Smooth muscle cell (in vitro differentiated cells): ENCODE measurements at regions not wholly inside any gene's neighbourhood (a gene's known extent, or its start where the extent isn't known, plus 50 kb on each side); places are given as distances from the start of the nearest gene placed in this dataset.

ENCODE experiments used
- DNase-seq: peaks from one replicate; lab custom pipeline; 2025; ENCODE audit not compliant: unreplicated experiment; lab: John Stamatoyannopoulos, UW
- H2AFZ ChIP-seq: fragments of 200-600 bp; sonication (generic); 2 replicates; pipeline ENCODE4 v1.6.0; 2016; ENCODE audit warnings: antibody characterized with exemption, low read depth, mild to moderate bottlenecking
- H3F3A ChIP-seq: fragments of 200-600 bp; sonication (generic); 2 replicates; pipeline ENCODE4 v1.6.0; 2017; ENCODE audit warnings: antibody characterized with exemption, low read depth
- H3K27ac ChIP-seq: fragments of 200-600 bp; sonication (generic); 2 replicates; pipeline ENCODE4 v1.5.1; 2016; ENCODE audit warnings: low read depth, mild to moderate bottlenecking
- H3K27me3 ChIP-seq: fragments of 200-600 bp; sonication (generic); 2 replicates; pipeline ENCODE4 v1.6.1; 2016; ENCODE audit warnings: low read depth, mild to moderate bottlenecking
- H3K36me3 ChIP-seq: fragments of 200-600 bp; sonication (generic); 2 replicates; pipeline ENCODE4 v1.5.1; 2016; ENCODE audit warnings: low read depth
- H3K4me1 ChIP-seq: fragments of 200-600 bp; sonication (generic); 2 replicates; pipeline ENCODE4 v1.5.1; 2016; ENCODE audit warnings: low read depth
- H3K4me2 ChIP-seq: fragments of 200-600 bp; sonication (generic); 2 replicates; pipeline ENCODE4 v1.6.0; 2016; ENCODE audit warnings: mild to moderate bottlenecking
- H3K4me3 ChIP-seq: fragments of 200-600 bp; sonication (generic); 2 replicates; pipeline ENCODE4 v1.5.1; 2016; ENCODE audit warnings: mild to moderate bottlenecking
- H3K79me2 ChIP-seq: fragments of 200-600 bp; sonication (generic); 2 replicates; pipeline ENCODE4 v1.6.0; 2016; ENCODE audit warnings: low read depth, mild to moderate bottlenecking
- H3K9ac ChIP-seq: fragments of 200-600 bp; sonication (generic); 2 replicates; pipeline ENCODE4 v1.6.0; 2016; ENCODE audit warnings: low read depth
- H3K9me3 ChIP-seq: fragments of 200-600 bp; sonication (generic); replicated peaks from 2 replicates; pipeline ENCODE4 v1.5.1; 2016; ENCODE audit warnings: low read depth
- H4K20me1 ChIP-seq: fragments of 200-600 bp; sonication (generic); 2 replicates; pipeline ENCODE4 v1.6.0; 2016; ENCODE audit warnings: low read depth
- WGBS: methylation state at CpG from one replicate; pipeline ENCODE4 v1.1.7; 2016; ENCODE audit warnings: low lambda C conversion rate; 5-methylcytosine and 5-hydroxymethylcytosine counted together
- TF ChIP-seq, protein P1 (sequence below): fragments of 200-600 bp; sonication (generic); IDR thresholded peaks from 2 replicates; pipeline ENCODE4 v1.5.1; 2017; ENCODE audit warnings: borderline replicate concordance, mild to moderate bottlenecking, antibody characterized with exemption; ENCODE audit not compliant: insufficient read depth, poor library complexity, severe bottlenecking

- Histone ChIP-seq H3K4me1 (peaks cover 5% of the 10 kb centered on the region), H3K27ac (no peak overlapping the region), H3K36me3 (no peaks in the 10 kb centered on the region), H3K9me3 (no peaks in the 10 kb centered on the region), H2AFZ (no peak overlapping the region), H3K27me3 (no peaks in the 10 kb centered on the region), H3F3A (peaks cover 3% of the 10 kb centered on the region), H3K4me3 (no peak overlapping the region), H3K79me2 (no peaks in the 10 kb centered on the region), H4K20me1 (no peaks in the 10 kb centered on the region), H3K9ac (no peak overlapping the region), H3K4me2 (no peak overlapping the region)
- 95% methylated on average over 2 of the region's 2 CpGs for WGBS
- no peak for DNase-seq
- TF ChIP-seq, protein P1, sequence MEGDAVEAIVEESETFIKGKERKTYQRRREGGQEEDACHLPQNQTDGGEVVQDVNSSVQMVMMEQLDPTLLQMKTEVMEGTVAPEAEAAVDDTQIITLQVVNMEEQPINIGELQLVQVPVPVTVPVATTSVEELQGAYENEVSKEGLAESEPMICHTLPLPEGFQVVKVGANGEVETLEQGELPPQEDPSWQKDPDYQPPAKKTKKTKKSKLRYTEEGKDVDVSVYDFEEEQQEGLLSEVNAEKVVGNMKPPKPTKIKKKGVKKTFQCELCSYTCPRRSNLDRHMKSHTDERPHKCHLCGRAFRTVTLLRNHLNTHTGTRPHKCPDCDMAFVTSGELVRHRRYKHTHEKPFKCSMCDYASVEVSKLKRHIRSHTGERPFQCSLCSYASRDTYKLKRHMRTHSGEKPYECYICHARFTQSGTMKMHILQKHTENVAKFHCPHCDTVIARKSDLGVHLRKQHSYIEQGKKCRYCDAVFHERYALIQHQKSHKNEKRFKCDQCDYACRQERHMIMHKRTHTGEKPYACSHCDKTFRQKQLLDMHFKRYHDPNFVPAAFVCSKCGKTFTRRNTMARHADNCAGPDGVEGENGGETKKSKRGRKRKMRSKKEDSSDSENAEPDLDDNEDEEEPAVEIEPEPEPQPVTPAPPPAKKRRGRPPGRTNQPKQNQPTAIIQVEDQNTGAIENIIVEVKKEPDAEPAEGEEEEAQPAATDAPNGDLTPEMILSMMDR: no peak
These were observed 477.3 kb upstream of the FLRT2 start for GRCh38 chr14:85052646-85053045.

DNA sequence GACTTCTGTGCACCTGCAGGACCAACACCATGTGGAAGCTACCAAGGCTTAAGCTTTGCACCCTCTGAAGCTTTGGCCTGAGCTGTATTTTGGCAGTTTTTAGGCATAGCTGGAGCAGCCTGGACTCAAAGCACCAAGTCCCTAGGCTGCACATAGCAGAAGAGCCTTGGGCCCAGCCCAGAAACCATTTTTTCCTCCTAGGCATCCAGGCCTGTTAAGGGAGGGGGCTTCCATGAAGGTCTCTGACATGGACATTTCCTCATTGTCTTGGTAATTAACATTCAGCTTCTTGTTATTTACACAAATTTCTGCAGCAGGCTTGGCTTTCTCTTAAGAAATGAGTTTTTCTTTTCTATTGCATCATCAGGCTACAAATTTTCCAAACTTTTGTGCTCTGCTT, 475.8 kb upstream of the FLRT2 start:
- Histone ChIP-seq H4K20me1 (no peaks in the 10 kb centered on the region), H3K36me3 (no peaks in the 10 kb centered on the region), H3K4me2 (no peak overlapping the region), H3K4me1 (peaks cover 5% of the 10 kb centered on the region), H3K79me2 (no peaks in the 10 kb centered on the region), H3K9ac (no peak overlapping the region), H3F3A (peaks cover 3% of the 10 kb centered on the region), H3K27me3 (no peaks in the 10 kb centered on the region), H2AFZ (no peak overlapping the region), H3K9me3 (no peaks in the 10 kb centered on the region), H3K4me3 (no peak overlapping the region), H3K27ac (no peak overlapping the region)
- TF ChIP-seq, protein P1: no peak
- DNase-seq: no peak

GRCh38 chr14:85056267-85056666, 473.7 kb upstream of the FLRT2 start:
- WGBS: 93% methylated on average over 1 of the region's 1 CpG
- Histone ChIP-seq H2AFZ (no peak overlapping the region), H3K4me1 (no peaks in the 10 kb centered on the region), H3K27ac (no peak overlapping the region), H3K9ac (no peak overlapping the region), H3K27me3 (no peaks in the 10 kb centered on the region), H4K20me1 (no peaks in the 10 kb centered on the region), H3K4me2 (no peak overlapping the region), H3K79me2 (no peaks in the 10 kb centered on the region), H3K9me3 (no peaks in the 10 kb centered on the region), H3K36me3 (no peaks in the 10 kb centered on the region), H3K4me3 (no peak overlapping the region), H3F3A (no peaks in the 10 kb centered on the region)
- TF ChIP-seq, protein P1: no peak
- no peak for DNase-seq

- TF ChIP-seq, protein P1: no peak
- no peaks in the 10 kb centered on the region for H3K4me1 ChIP-seq
- no peaks in the 10 kb centered on the region for H3K36me3 ChIP-seq
- H3K27me3 ChIP-seq: no peaks in the 10 kb centered on the region
- WGBS: 94% methylated on average over 7 of the region's 7 CpGs
- H3K79me2 ChIP-seq: no peaks in the 10 kb centered on the region
- no peak overlapping the region for H3K4me3 ChIP-seq
- no peaks in the 10 kb centered on the region for H3F3A ChIP-seq
- H3K9ac ChIP-seq: no peak overlapping the region
- H3K27ac ChIP-seq: no peak overlapping the region
- no peak overlapping the region for H3K4me2 ChIP-seq
- DNase-seq: no peak
- H3K9me3 ChIP-seq: no peaks in the 10 kb centered on the region
- H4K20me1 ChIP-seq: no peaks in the 10 kb centered on the region
- no peak overlapping the region for H2AFZ ChIP-seq
These were observed 472.7 kb upstream of the FLRT2 start for GRCh38 chr14:85057221-85057620.
